Left ventricle myocardium inferior (tissue), 1 donor: ENCODE measurements at regions not wholly inside any gene's neighbourhood (a gene's known extent, or its start where the extent isn't known, plus 50 kb on each side); places are given as distances from the start of the nearest gene placed in this dataset.
"Not testable (repeated sequence)": the region's sequence is repeated elsewhere in the genome, so short reads cannot be mapped to it uniquely, and the experiment has no call there.

ENCODE experiments used
- DNase-seq: peaks from one replicate; pipeline ENCODE4 v3.0.0-alpha.2; 2020
- H3K27ac ChIP-seq: fragments of 200-600 bp; replicated peaks from 2 replicates; pipeline ENCODE4 v1.8.0; 2021
- H3K27me3 ChIP-seq: fragments of 200-600 bp; 2 replicates; pipeline ENCODE4 v1.8.0; 2021; ENCODE audit warnings: low read depth
- H3K36me3 ChIP-seq: fragments of 200-600 bp; 2 replicates; pipeline ENCODE4 v1.8.0; 2021
- H3K4me1 ChIP-seq: fragments of 200-600 bp; 2 replicates; pipeline ENCODE4 v1.8.0; 2021
- H3K4me3 ChIP-seq: fragments of 200-600 bp; 2 replicates; pipeline ENCODE4 v1.8.0; 2021; ENCODE audit warnings: mild to moderate bottlenecking, moderate library complexity
- H3K9me3 ChIP-seq: fragments of 200-600 bp; replicated peaks from 2 replicates; pipeline ENCODE4 v1.8.0; 2021
- intact Hi-C: fragments of 100-400 bp; cut with micrococcal nuclease; formaldehyde crosslinking; loops from one replicate; pipeline ENCODE4 v1.11.0; 2022
- donor health status: DM: no; HTN: yes; CAD: no; lungs with severe emphysema.

- Histone ChIP-seq H3K27me3 (peaks cover 17% of the 10 kb centered on the region), H3K4me1 (peaks cover 23% of the 10 kb centered on the region)
- H3K27ac ChIP-seq, H3K9me3 ChIP-seq, H3K36me3 ChIP-seq, H3K4me3 ChIP-seq, intact Hi-C loops, DNase-seq: not testable (repeated sequence)
Observed at GRCh38 chr16:88242312-88243295, 140.2 kb upstream of the ZNF469 start.

GRCh38 chr16:88243921-88244320 lies 138.8 kb upstream of the ZNF469 start:
- DNase-seq, H3K4me3 ChIP-seq, H3K27ac ChIP-seq, H3K9me3 ChIP-seq, H3K36me3 ChIP-seq, intact Hi-C loops: not testable (repeated sequence)
- Histone ChIP-seq H3K27me3 (peaks cover 12% of the 10 kb centered on the region), H3K4me1 (peaks cover 12% of the 10 kb centered on the region)

- H3K36me3 ChIP-seq, H3K9me3 ChIP-seq, H3K4me3 ChIP-seq, intact Hi-C loops, H3K27me3 ChIP-seq: not testable (repeated sequence)
- DNase-seq = peak; percentile 83
- Histone ChIP-seq H3K4me1 (peaks cover 12% of the 10 kb centered on the region), H3K27ac (peak overlapping the region; percentile 70)
Observed at GRCh38 chr16:88245241-88246081, 137.3 kb upstream of the ZNF469 start.

GRCh38 chr16:88246955-88247582 lies 135.7 kb upstream of the ZNF469 start:
- intact Hi-C loops, H3K27me3 ChIP-seq, H3K9me3 ChIP-seq, H3K36me3 ChIP-seq, H3K27ac ChIP-seq, DNase-seq, H3K4me3 ChIP-seq: not testable (repeated sequence)
- peaks cover 12% of the 10 kb centered on the region for H3K4me1 ChIP-seq

- H3K27me3 ChIP-seq, H3K36me3 ChIP-seq, H3K27ac ChIP-seq, DNase-seq, H3K9me3 ChIP-seq, intact Hi-C loops, H3K4me3 ChIP-seq, H3K4me1 ChIP-seq: not testable (repeated sequence)
Observed at GRCh38 chr16:88247583-88247966, 135.2 kb upstream of the ZNF469 start.

GRCh38 chr16:88248761-88249160 lies 134.0 kb upstream of the ZNF469 start:
- not testable (repeated sequence) for H3K4me3 ChIP-seq

GRCh38 chr16:88250381-88250780 lies 132.4 kb upstream of the ZNF469 start:
- H3K27me3 ChIP-seq, H3K4me3 ChIP-seq, intact Hi-C loops: not testable (repeated sequence)

More at GRCh38 chr16:88248761-88249160, 134.0 kb upstream of the ZNF469 start:
- H3K4me1 ChIP-seq, H3K36me3 ChIP-seq, H3K9me3 ChIP-seq, H3K27ac ChIP-seq, DNase-seq, intact Hi-C loops, H3K27me3 ChIP-seq: not testable (repeated sequence)

GRCh38 chr16:88252057-88252794 lies 130.5 kb upstream of the ZNF469 start:
- H3K27me3 ChIP-seq, H3K4me3 ChIP-seq, DNase-seq, H3K27ac ChIP-seq, H3K36me3 ChIP-seq, intact Hi-C loops, H3K4me1 ChIP-seq: not testable (repeated sequence)
- H3K9me3 ChIP-seq = peaks cover 30% of the 10 kb centered on the region

More at GRCh38 chr16:88250381-88250780, 132.4 kb upstream of the ZNF469 start:
- H3K9me3 ChIP-seq = peaks cover 18% of the 10 kb centered on the region
- not testable (repeated sequence) for H3K4me1 ChIP-seq, H3K36me3 ChIP-seq, H3K27ac ChIP-seq, DNase-seq

- peaks cover 22% of the 10 kb centered on the region for H3K27me3 ChIP-seq
- H3K4me1 ChIP-seq, H3K27ac ChIP-seq, DNase-seq, intact Hi-C loops, H3K36me3 ChIP-seq, H3K4me3 ChIP-seq: not testable (repeated sequence)
- H3K9me3 ChIP-seq = peaks cover 27% of the 10 kb centered on the region
Observed at GRCh38 chr16:88258141-88258540, 124.6 kb upstream of the ZNF469 start.

GRCh38 chr16:88258764-88259525 lies 123.8 kb upstream of the ZNF469 start:
- DNase-seq, H3K27ac ChIP-seq, H3K36me3 ChIP-seq, intact Hi-C loops, H3K4me1 ChIP-seq, H3K4me3 ChIP-seq: not testable (repeated sequence)
- H3K9me3 ChIP-seq = peaks cover 24% of the 10 kb centered on the region
- H3K27me3 ChIP-seq = peaks cover 22% of the 10 kb centered on the region

- DNase-seq, H3K4me1 ChIP-seq, H3K36me3 ChIP-seq, intact Hi-C loops, H3K27ac ChIP-seq, H3K4me3 ChIP-seq: not testable (repeated sequence)
- H3K9me3 ChIP-seq = peaks cover 21% of the 10 kb centered on the region
- peaks cover 22% of the 10 kb centered on the region for H3K27me3 ChIP-seq
Observed at GRCh38 chr16:88259538-88259937, 123.2 kb upstream of the ZNF469 start.

GRCh38 chr16:88260146-88260545 lies 122.6 kb upstream of the ZNF469 start:
- H3K27ac ChIP-seq, DNase-seq, H3K4me3 ChIP-seq, H3K36me3 ChIP-seq, intact Hi-C loops: not testable (repeated sequence)
- peaks cover 15% of the 10 kb centered on the region for H3K9me3 ChIP-seq
- peaks cover 15% of the 10 kb centered on the region for H3K4me1 ChIP-seq
- H3K27me3 ChIP-seq = peaks cover 22% of the 10 kb centered on the region
